HG03025 (cell line): ENCODE measurements at regions not wholly inside any gene's neighbourhood (a gene's known extent, or its start where the extent isn't known, plus 50 kb on each side); places are given as distances from the start of the nearest gene placed in this dataset.
"Not testable (repeated sequence)": the region's sequence is repeated elsewhere in the genome, so short reads cannot be mapped to it uniquely, and the experiment has no call there.

ENCODE experiments used
- ATAC-seq: cut with Tn5 transposase; IDR thresholded peaks from one replicate; pipeline ENCODE4 v1.9.1; 2021; ENCODE audit warnings: mild to moderate bottlenecking, moderate library complexity; ENCODE audit not compliant: unreplicated experiment, low FRiP score

DNA sequence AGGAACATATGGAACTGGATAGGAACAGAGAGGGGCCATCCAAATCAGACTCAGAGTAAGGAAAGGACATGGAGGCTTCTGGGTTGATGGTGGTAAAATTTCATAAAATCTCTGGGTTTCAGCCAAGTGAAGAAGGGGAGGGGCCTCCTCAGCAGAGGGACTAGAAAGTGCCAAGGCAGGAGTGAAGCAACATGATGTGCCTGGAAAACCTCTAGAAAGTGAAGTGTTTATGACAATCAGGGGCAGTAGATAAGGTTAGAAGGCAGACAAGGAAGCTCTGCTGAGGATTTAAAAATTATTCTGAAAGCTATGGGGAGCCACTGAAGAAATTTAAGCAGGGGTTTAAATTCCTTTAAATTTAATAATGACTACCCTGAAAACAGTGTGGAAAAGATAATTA is 126.0 kb upstream of the TENT5A start:
- ATAC-seq = no peak

DNA sequence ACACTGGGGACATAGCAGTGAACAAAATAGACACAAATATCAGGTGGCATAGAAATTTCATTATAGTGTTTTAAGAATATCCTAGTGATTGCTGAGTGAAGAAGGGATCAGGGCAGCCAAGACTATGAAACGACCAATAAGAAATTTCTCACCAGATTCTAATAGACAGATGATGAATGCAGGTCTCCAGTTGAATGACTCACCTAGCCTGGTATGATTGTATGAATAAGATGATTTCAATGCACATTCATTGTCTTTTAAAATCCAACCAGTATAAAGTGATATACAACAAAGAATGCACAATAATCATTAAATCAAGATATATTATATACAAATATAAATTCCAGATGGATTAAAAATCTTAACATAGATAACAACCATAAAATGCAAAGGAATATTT is 124.5 kb upstream of the TENT5A start:
- ATAC-seq = no peak

DNA sequence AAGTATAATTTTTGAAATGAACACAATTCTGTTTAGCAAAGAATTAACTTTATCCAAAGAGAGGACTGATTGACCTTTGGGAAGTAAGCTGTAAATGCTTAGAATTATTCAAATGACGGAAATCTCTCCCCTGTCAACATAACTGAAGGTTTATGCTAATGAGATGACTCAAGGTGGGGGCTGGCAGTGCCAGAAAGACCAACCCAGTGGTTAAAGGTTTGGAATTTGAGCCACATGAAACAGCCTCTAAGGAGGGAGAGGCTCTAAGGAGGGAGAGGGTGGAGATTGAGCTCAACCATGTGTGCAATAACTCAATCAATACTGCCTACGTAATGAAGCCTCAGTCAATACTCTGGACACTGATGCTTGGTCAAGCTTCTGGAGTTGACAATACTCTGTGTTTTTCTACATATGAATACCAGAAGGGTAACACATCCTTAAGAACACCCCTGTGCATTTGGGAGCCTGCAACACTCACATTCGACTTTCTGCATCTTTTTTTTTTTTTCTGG is 123.4 kb upstream of the TENT5A start:
- no peak for ATAC-seq

DNA sequence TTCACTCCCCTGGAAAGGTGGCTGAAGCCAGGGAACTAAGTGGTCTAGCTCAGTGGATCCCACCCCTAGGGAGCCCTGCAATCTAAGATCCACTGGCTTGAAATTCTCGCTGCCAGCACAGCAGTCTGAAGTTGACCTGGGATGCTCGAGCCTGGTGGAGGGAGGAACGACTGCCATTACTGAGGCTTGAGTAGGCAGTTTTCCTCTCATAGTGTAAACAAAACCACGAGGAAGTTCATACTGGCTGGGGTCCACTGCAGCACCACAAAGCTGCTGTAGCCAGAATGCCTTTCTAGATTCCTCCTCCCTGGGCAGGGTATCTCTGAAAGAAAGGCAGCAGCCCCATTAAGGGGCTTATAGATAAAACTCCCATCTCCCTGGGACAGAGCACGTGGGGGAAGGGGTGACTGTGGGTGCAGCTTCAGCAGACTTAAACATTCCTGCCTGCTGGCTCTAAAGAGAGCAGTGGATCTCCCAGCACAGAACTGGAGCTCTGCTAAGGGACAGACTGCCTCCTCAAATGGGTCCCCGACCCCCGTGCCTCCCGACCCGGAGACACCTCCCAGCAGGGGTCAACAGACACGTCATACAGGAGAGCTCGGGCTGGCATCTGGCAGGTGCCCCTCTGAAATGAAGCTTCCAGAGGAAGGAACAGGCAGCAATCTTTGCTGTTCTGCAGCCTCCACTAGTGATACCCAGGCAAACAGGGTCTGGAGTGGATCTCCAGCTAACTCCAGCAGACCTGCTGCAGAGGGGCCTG is 117.4 kb upstream of the TENT5A start:
- not testable (repeated sequence) for ATAC-seq

GRCh38 chr6:81865712-81866111 is 113.2 kb upstream of the TENT5A start:
- ATAC-seq = no peak

- no peak for ATAC-seq
Observed at GRCh38 chr6:81864124-81864523, 111.6 kb upstream of the TENT5A start.

DNA sequence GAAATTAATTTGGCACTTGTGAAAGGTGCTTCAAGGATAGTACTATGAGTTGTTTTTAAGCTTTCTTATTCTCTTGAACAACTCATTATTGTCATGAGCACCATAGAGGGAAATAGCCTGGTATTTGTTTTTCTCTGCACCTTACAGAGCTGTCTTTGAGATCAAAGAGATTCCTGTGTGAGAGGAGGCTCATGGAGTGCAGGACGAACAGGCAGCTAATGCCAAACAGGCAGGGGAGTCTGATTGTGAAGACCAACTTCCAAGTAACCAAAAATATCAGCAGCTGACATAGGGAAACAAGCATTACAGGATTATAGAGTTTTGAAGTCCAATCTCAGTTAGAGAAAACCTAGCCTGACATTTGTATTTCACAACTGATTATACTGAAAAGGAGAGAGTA is 110.6 kb upstream of the TENT5A start:
- ATAC-seq = no peak

- ATAC-seq = no peak
Observed at GRCh38 chr6:81861281-81861680, 108.8 kb upstream of the TENT5A start.

GRCh38 chr6:81859884-81860283 is 107.4 kb upstream of the TENT5A start:
- ATAC-seq = no peak

- ATAC-seq = no peak
Observed at GRCh38 chr6:81857812-81858211, 105.3 kb upstream of the TENT5A start.

- no peak for ATAC-seq
Observed at GRCh38 chr6:81856872-81857271, 104.4 kb upstream of the TENT5A start.

- no peak for ATAC-seq
Observed at GRCh38 chr6:81854474-81854873, 102.0 kb upstream of the TENT5A start.

DNA sequence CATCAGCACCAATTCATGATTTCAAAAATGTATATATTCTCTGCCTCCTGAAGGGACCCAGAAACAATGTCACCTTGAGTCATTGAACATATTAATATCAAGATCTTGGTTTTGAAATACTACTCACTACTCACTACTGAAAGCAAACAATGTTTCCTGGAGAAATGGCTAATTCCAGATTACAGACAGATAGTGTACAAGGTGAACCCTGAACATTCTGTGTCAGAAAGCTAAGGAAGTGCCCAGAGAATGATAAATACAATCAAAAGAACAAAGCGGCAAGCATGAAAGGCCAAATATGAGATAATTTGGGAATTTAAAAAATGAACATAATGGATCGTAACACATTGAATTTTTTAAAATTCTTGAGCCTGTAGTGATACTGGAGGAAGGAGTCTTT is 101.5 kb upstream of the TENT5A start:
- ATAC-seq = no peak

- ATAC-seq = no peak
Observed at GRCh38 chr6:81849248-81849647, 96.8 kb upstream of the TENT5A start.

DNA sequence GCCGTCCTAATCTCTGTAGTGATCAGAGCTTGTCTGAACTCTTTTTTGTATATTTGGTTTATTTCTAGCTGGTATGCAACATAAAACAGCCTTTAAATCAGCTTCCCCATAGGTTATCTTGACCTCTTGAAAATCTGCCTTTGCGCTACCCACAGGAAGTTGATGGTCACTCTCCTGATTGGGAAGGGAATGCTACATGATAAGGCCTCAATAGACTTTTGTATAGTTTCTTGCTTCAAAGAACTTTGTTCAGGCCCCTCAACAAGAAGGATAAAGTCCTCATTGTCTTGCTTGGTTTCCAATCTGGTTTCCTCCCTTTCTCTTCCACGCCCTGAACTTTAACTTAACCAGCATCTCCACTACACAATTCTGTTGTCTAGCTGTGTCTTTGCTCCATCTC is 95.4 kb upstream of the TENT5A start:
- ATAC-seq = no peak

GRCh38 chr6:81844686-81845085 is 92.2 kb upstream of the TENT5A start:
- no peak for ATAC-seq

DNA sequence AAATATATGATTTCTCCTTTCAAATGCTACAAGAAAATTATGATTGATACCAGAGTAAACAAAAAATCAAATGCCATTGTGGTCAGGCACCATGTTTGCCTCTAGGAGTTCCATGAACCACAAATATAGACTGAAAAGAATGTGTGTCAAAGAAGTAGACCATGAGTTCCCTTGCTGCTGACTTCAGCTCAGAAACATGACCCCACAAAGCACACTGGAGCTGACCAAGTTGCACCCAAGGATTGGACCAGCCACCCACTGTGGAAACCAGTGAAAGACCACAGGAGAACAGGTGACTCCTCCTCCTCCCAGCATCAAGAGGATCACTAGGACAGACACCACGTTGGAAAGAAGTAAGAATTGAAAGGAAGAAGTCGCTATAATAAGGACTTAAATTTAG is 90.8 kb upstream of the TENT5A start:
- no peak for ATAC-seq

DNA sequence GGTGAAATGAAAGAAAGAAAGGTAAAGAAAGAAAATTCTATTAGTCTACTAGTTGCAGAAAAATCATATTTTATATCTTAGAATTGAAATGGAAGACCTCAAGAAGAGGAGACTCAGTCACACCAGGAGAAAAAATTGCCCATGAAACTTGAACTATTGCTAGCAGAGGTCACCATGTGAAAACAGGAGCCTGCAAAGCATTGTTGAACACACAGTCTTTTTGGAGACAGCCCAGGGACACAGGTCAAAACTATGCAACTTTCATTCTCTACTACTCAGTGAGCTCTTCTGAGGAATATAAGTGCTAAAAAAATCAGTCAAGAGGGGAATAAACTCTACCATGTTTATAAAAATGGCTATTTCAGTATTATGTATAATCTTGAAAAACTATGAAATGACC is 89.8 kb upstream of the TENT5A start:
- no peak for ATAC-seq

- no peak for ATAC-seq
Observed at GRCh38 chr6:81838724-81839426, 86.4 kb upstream of the TENT5A start.

DNA sequence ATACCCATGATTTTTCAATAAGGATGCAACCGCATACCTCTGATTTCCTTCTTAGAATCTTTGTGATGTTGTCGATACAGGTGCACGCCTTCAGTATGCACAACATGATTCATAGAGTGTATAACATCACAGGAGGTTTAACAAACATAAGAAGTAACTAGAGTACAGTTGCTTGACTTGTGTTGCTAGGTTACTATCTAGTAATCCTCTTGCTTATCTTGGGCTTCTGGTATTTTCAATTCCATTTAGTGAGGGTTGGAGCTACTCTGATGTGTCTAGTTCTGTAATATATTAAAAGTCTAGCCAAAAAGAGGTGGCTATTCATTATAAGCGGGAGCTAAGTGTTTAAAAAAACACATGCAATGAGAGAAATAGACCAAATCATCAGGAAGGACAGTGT is 85.5 kb upstream of the TENT5A start:
- no peak for ATAC-seq

DNA sequence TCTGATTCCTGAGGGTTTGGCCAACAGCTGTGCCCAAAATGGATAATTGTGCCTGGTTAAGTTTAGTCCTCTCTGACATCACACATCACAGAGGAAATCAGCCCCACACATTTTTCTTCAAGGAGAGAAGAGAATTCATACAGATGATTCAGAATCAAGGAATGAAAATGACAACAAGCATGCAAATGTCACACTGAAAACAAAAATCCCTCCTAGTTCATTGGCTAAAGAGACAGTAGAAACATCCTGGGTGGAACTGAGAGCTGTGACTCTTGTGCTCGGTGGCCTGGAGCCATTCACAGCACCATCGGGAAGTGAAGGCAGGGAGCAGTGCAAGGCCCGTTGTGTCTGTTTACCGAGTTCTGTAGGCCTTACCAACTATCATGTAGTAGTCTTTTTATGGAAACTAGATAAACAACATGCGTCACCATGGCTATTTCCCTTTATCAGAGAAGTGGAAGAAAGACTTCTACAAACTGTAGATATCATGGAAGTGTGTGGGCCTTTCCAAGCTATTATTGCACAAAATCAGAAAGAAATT is 81.7 kb upstream of the TENT5A start:
- ATAC-seq = no peak

DNA sequence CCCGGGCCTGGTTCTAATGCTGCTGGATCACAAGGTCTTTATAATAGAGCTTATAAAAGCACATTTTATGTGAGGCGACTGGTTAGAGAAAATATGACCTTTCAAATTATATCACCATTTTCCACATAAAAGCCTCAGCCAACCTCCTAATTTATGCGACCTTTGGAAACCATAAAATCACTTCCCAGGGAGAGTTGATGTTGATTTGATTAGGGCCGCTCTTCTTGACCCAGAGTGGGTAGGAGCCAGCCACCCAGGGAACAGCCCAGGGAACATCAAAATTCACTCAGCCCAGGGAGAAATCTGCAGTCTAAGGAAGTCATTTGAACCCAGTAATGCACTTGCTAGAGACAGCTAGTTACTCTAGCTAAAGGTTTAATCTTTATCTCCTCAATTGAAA is 79.8 kb upstream of the TENT5A start:
- ATAC-seq = no peak
